ENCODE measurements at regions not wholly inside any gene's neighbourhood (a gene's known extent, or its start where the extent isn't known, plus 50 kb on each side); places are given as distances from the start of the nearest gene placed in this dataset.
A peak's percentile ranks its signal among the peaks of the same experiment; 100 is the strongest.
"Not testable (repeated sequence)": the region's sequence is repeated elsewhere in the genome, so short reads cannot be mapped to it uniquely, and the experiment has no call there.

DNA sequence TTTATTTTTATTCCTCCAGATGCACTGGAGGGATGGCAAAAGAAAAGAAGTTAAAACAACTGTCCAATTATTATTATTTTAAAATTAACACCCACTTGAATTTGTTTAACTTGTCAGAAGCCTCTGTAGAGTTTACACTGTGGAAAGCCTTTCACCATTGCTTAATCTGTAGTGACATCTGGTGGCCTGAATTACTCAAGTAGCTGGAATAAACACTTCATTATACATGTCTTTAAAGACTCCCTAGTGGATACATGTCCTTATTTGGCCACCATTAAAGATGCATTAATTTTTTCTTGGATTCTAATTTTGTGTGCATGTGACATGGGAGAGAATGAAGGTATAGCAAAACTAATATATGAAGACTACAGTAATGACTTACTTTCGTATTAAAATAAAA, 1496.5 kb downstream of the FAM181B start:
- DNase-seq: peak; percentile 52

DNA sequence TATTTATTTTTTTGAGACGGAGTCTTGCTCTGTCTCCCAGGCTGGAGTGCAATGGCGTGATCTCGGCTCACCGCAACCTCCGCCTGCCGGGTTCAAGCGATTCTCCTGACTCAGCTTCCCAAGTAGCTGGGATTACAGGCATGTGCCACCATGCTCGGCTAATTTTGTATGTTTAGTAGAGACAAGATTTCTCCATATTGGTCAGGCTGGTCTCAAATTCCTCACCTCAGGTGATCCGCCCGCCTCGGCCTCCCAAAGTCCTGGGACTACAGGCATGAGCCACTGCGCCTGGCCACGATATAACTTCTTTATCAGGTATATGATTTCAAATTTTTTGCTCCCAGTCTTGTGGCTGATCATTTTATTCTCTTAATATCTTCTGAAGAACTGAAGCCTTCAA, 1506.3 kb downstream of the FAM181B start:
- DNase-seq: not testable (repeated sequence)

DNA sequence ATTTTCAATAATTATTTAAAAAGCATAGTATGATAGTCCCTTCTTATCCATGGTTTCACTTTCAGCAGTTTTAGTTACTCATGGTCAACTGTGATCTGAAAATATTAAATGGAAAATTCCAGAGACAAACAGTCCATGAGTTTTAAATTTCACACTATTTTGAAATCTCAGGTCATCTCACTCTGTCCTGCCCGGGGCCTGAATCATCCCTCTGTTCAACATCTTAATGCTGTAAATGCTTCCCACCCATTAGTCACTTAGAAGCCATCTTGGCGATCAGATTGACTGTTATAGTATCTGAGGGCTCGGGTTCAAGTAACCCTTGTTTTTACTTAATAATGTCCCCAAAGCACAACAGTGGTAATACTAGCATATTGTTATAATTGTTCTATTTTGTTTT, 1509.3 kb downstream of the FAM181B start:
- DNase-seq: no peak

DNA sequence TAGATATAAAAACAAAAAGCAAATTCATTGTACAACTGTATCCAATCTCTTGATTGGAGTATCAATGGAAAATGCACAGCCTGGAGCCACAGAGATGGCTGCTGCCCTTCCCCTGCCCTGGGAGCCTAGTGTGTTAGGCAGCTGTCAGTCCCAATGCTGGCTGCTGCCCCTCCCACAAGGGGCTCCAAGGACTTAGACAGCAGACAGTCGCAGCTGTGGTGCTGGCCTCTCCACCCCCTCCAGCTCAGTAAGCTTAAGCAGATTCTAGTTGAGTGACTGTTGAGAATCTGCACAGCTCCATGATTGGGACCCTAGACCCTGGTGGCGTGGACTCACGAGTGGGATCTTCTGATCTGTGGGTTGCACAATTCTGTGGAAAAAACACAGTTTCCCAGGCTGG, 1511.2 kb downstream of the FAM181B start:
- no peak for DNase-seq

DNA sequence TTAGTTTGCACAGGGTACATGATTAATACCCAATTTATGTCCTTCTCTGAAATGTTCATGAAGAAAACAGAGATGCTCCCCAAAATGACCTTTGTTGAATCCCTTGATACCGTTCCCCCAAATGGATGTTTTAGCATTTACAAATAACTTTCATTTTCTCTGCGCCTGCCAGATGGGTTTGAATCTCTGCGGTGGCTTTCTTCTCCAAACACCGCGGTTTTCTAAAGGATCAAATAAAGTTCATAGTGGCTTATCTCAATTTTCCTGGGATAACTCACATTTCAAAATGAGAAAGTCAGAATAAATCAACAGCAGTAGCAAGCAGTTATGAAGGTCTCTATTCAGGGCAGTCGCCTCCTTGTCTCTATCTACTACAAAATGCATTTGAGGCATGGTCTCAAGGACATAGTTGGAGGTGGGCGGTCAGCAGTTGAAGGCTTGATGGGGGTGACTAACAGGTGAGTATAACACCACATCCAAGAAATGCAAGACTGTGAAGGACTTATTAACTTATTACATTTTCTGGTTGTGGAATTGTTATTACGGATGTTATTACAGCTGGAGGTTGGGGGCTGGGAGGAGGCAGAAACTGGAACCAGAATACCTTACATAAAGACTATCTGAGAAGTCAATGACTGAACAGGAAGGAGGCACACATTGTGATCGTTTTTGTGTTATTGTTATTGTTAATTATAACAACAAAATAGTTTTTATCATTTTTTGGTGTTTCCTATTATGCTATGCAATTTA, 1513.3 kb downstream of the FAM181B start:
- DNase-seq: no peak

DNA sequence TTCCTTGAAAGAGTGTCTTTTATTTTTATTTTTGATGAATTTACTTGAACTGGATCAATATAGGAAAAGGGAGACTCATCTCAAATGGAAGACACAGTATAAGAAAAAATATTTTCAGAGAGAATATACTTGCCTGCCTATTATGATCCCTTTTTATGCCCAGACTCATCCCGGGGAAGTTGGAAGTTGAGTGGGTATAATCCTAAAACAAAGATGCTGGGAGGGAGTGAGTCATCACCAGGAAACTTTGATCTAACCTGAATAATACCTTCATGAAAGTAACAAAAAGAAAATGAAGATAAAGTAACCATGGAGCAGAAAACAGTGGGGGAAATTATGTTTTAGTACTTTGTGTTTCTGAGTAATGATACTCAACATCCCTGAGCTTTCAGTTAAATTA, 1514.0 kb downstream of the FAM181B start:
- no peak for DNase-seq

DNA sequence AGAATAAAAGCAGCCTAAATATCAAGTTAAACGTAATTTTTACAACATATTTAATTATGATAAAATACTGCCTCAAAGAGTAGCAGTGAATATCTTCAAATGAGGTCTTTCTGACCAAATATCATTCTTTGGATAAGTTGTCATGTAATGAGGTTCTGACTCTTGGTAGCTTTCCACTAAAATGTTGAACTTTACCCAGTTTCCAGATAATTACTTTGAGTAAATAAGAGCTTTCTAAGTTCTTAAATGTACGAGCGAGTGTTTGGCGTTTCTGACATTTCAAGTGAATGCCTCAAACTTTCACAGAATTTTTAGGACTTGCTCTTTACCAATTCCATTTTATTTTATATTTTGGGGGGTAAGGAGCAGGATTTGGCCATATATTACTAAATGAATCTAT, 1515.2 kb downstream of the FAM181B start:
- DNase-seq: no peak

DNA sequence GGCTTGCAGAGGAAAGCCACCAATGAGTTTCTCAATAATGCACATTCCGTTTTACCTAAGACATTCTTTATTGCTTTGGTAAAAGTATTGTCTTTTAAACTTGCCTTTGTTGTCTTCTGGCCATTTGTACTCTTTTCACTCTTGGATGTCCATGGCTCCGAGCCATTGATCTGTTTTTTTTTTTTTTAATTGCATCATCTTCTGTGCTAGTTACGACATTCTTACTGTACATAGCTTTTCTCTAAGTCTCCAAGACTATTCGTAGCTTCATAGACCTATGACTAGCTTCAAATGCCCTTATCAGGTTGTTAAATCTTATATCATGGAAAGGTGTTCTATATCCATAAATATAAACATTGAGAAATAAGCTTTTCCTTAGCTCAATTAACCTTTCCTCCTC, 1522.6 kb downstream of the FAM181B start:
- no peak for DNase-seq

DNA sequence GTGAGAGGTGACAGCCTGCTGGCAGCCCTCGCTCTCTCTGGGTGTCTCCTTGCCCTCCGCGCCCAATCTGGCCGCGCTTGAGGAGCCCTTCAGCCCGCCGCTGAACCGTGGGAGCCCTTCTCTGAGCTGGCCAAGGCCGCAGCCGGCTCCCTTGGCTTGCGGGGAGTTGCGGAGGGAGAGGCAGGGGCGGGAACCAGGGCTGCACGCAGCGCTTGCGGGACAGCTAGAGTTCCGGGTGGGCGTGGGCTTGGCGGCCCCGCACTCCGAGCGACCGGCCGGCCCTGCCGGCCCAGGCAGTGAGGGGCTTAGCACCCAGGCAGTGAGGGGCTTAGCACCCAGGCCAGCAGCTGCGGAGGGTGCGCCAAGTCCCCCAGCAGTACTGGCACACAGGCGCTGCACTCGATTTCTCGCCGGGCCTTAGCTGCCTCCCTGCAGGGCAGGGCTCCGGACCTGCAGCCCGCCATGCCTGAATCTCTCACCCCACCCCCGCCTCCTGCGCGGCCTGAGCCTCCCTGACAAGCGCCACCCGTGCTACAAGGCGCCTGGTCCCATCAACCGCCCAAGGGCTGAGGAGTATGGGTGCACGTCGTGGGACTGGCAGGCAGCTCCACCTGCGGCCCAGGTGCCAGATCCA, 1526.1 kb downstream of the FAM181B start:
- no peak for DNase-seq

DNA sequence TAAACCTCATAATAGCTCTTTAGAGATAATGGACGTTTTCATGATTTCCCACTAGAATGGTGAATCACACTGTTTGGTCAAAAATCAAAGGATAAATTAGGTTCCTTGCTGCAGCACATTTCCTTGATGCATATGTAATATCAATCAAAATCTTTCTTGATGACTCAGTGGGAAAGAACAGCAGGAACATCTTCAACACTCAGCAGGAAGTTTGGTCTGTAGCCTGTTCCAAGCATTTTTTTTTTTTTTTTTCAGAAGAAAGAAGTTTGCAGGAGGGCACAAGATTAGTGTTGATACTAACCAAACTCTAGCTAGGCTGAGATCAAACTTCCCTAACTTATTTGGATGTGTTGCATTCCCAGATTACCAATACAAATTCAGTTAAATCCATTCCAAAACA, 1529.8 kb downstream of the FAM181B start:
- no peak for DNase-seq

DNA sequence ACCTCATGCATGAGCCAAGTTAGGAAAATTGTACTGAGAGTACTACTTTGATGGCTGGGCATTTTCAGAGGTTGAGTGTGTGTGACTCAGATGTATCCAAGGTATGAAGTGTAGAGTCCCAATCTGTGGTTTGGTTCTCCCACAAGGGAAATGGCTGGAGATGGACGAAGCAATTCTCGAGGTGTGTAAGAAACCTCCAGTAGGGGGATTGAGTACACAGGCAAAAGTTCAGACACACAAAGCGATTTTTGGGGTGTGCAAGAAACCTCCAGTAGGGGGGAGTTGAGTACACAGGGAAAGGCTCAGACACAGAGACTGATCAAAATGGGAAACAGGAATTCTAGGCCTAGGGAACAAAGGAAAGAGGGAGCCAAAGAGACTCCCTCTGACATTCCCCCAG, 1536.3 kb downstream of the FAM181B start:
- no peak for DNase-seq

DNA sequence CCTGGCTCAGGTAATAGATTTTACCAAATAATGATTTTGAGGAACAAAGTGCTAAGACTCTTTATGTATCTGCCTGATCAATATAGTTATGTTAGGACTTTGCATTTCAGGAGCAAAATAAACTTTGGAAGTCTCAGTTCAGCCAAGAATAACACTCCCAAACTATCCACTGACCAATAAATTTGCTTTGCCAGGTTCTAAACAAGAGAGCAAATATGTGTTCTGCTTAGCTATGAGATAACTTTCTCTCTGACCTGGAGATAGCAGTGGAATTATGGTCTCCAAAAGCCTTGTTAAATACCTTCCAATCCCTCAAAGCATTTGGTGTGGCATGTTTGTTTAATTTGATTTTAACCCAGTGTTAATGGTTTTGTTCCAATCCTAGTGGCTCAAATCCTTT, 1541.1 kb downstream of the FAM181B start:
- DNase-seq: no peak

DNA sequence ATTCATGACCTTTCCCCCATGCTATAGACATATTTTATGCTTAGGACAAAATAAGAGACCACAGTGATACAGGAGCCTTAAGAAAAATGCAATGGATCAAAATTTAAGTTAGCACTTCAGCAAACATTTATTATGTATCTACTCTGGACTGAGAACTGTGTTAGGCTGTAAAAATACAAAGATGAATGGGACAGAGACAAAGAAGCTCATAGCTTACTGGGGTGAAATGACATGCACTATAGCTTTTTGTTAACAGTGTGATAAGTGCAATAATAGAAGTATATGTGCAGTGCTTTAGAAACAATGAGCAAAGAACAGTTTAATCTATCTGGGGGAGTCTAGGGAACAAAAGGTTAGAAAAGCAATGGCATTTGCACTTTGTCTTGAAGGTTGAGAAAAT, 1543.1 kb downstream of the FAM181B start:
- DNase-seq: no peak

DNA sequence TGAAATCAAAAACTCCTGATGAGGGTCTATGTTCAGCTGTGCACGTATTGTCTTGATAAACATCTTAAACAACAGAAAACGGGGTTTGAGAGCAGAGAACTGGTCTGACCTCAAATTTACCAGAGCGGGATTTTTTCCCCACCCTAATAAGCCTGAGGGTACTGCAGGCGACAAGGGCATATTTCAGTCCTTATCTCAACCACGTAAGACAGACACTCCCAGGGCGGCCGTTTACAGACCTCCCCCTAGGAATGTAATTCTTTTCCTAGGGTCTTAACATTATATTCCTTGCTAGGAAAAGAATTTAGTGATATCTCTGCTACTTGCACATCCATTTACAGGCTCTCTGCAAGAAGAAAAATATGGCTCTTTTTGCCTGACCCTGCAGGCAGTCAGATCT, 1546.6 kb downstream of the FAM181B start:
- not testable (repeated sequence) for DNase-seq

DNA sequence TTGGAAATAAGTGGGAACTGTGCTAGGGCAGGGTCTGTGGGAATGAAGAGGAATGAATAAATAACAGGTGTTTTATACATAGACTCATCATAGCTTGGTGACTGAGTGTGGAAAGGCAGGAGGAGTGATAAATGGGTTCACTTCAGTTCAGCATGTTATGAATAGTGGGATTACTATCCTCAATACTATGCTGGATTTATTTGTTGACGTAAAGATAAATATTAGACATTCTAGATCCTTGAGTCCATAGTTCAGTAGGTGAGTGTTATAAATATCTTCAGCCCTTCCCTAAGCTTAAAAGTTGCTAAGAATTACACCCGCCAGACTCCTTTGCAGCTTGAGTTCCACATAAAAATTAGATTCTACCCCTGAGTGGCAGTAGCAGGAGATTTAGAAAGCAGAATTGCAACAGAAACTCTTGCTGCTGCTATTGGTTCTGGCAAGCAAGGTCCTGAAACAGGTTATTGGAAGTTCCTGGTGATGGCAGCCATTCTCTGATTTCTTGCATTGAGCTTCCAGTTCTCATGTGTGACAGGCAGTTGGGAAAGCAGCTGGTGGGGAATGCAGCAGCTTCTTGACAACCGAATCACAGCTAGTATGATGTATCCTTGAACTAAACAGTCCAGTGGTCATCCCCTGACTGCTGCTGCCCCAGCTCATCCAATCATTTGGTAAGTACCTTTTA, 1558.9 kb downstream of the FAM181B start:
- DNase-seq: no peak

DNA sequence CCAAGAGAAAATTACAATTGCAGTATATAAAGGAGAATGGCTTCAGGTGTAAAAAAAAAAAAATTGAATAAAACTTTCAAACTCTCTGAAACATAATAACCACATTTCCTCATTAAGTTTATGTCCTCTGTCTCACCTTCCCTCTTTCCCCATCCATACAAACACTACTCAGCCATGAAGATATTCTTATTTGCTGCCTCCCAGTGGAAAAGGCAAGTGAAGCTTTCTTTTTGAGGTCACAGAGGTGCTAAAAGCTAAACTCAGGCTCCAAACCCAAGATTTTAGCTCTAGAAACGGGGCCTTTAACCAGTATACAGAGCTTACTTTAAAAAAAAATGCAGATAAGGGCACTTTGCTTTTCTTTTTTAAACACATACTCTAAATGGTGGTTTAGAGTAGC, 1568.5 kb downstream of the FAM181B start:
- no peak for DNase-seq

DNA sequence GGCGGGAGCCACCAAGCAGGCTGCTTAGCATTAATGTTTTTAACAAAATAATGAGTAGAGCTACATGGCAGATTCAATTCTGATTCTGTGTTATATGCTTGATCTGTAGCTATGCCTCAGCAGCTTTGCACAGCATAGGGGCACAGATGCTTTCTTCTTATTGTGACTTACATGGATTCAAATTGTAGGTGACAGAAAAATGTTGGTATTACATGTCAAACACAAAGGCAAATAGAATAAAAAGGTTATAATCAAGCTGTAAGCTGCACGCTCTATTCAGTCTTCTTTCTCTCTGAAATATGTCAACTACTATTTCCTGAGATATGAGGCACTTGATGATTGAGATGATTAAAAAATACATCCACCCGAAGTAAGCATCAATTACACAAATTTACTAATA, 1573.8 kb downstream of the FAM181B start:
- DNase-seq: no peak

DNA sequence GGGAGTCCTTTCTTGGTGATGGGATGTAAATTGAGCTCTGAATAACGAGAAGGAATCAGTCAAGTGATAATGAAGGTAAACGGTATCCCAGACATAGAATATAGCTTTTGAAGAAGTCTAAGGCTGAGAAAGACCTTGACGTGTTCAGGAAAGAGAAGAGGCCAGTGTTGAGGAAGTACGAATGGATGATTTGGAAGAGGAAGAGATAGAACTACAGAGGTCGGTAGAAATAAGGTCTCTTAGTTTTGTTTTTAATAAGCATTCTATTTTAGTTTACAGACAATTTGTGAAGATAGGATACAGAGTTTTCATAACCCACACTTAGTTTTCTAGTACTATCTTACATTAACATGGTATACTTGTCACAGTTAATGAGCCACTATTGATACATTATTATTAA, 1598.1 kb downstream of the FAM181B start:
- no peak for DNase-seq

DNA sequence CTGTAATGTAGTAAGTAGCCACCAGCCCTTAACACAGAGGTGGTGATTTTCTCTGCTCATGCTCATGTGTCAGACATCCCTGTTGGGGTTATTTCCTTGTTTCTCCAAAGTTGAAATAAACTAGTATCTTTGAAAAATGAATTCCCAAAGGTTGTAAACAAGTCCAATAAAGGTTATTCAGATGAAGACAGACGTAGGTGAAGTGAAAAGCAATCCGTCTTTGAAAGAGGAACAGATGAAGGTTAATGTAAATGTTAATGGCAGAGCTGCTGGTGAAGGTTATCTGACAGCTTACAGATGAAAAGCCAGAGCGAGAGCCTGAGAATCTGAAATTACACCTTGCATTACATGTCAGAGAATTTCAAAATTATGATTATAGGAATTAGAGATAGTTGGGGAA, 1604.0 kb downstream of the FAM181B start:
- no peak for DNase-seq

DNA sequence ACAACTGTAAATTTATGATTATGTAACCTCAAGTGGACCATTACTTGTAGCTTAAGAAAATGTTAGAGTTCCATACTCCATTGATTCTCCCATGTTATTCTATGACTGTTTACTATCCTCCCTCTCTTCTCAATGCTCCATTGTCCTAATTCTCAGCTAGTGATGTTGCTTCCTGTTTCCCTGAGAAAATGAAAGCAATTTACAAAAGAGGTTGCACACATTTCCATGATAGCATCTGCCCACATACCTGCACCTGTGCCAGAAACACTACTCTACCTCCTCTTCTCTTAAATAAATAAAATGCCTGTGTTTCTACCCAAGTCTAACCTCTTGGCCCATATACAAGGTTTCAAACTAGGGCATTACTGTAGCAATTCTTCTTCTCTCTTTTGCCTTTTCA, 1620.9 kb downstream of the FAM181B start:
- DNase-seq: peak; percentile 19

DNA sequence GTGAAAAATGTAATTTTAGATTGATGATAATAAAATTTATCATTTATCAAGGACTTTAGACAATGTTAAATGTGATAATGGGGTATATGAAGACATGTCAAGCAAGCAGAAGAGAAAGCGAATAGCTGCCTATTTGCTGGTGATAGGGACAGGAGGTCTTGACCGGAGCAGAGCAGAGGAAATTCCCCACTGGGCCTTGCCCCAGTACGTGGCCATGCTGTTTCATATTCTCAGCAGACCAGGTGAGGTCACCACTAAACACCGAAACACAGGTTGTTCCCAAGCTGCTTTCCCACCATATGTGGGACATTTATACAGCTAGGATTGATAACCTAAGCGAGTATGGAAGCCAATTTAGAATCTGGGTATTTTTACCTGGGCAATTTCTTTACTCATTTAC, 1629.6 kb downstream of the FAM181B start:
- no peak for DNase-seq

DNA sequence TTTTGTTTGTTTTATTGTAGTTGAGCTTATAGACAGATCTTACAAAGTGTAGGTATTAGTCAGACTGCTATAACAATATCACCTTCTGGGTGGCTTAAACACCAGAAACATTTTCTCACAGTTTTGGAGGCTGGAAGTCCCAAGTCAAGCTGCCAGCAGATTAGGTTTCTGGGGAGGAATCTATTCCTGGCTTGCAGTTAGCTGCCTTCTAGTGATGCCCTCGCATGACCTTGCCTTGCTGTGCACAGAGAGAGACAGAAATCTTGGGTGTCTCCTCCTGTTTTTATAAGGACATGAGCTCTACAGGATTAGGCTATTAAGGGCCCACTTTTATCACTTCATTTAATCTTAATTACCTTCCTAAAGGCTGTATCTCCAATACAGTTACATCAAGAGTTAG, 1635.2 kb downstream of the FAM181B start:
- DNase-seq: no peak

DNA sequence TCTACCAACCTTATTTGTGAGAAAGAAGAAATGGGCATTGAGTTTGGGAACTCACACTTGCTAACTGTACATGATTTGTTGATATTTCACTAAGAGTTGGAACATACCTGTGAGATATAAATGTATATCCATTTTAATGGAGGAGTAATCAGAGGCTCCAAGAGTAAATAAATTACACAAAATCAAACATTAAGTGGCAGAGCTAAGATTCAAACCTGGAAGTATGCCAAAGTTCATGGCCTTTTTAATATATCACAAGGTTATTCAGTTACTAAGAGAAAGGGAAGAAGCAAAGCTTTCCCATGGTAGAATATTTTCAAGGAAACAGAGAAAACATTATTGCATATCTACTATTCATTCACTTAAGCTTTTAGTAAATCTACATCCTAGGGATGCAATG, 1641.1 kb downstream of the FAM181B start:
- DNase-seq: no peak

DNA sequence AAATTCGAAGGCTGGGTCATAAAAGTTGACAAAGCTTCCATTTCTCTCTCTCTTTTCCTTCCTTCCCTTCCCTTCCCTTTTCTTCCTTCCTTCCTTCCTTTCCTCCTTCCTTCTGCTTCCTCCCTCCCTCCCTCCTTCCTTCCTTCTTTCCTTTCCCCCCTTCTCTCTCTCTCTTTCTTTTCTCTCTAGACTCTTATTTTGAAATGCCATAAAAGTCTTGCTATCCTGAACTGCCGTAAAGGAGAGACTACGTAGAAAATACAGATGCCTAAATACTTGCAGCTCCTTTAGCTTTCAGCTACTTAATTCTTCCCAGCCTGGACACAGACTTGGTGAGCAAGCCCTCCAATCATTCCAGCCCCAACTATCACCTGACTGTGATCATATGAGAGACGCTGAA, 1644.4 kb downstream of the FAM181B start:
- DNase-seq: no peak
